NCI-H187 treated with DMSO at 0.1 percent for 48 hours (cell line): ENCODE measurements at regions not wholly inside any gene's neighbourhood (a gene's known extent, or its start where the extent isn't known, plus 50 kb on each side); places are given as distances from the start of the nearest gene placed in this dataset.
"Not testable (repeated sequence)": the region's sequence is repeated elsewhere in the genome, so short reads cannot be mapped to it uniquely, and the experiment has no call there.

ENCODE experiments used
- DNase-seq: peaks from one replicate; lab custom pipeline; 2025; lab: John Stamatoyannopoulos, UW

- no peak for DNase-seq
Observed at GRCh38 chr3:189375532-189375931, 203.8 kb downstream of the TPRG1 start.

DNA sequence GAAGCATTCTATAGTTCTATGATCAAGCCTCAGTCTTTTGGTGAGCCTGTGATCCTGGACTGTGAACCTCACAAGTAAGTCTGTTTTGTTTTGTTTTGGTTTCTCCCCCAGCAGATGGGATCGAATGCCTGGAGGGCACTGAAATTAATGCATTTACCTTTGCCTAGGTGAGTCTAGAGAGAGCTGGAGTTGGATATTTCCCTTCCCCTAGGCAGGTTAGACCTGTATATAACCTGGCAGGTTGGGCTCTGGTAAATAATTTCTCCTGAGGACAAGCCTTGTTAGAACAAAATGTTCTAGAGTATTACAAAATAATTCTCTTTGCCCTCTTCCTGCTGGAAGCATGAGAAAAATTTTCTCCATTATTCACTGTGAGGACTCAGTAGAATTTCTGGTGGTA, 211.9 kb downstream of the TPRG1 start:
- DNase-seq: no peak

GRCh38 chr3:189385880-189386279, 214.1 kb downstream of the TPRG1 start:
- DNase-seq: not testable (repeated sequence)

GRCh38 chr3:189386739-189387138, 215.0 kb downstream of the TPRG1 start:
- no peak for DNase-seq

DNA sequence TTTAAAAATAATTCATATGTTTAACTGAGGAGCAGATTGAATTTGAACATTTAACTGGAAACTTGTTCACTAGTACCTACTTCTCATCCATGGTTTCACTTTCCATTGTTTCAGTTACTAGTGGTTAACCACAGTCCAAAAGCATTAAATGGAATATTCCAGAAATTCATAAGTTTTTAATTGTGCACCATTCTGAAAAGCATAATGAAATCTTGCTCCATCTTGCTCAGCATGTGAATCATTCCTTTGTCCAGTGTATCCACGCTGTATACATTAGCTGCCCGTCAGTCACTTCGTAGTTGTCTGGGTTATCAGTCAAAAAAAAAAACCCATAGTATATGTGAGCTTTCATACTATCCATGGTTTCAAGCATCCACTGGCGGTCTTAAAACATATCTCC, 217.6 kb downstream of the TPRG1 start:
- no peak for DNase-seq

GRCh38 chr3:189393598-189393997, 221.8 kb downstream of the TPRG1 start:
- DNase-seq: no peak

DNA sequence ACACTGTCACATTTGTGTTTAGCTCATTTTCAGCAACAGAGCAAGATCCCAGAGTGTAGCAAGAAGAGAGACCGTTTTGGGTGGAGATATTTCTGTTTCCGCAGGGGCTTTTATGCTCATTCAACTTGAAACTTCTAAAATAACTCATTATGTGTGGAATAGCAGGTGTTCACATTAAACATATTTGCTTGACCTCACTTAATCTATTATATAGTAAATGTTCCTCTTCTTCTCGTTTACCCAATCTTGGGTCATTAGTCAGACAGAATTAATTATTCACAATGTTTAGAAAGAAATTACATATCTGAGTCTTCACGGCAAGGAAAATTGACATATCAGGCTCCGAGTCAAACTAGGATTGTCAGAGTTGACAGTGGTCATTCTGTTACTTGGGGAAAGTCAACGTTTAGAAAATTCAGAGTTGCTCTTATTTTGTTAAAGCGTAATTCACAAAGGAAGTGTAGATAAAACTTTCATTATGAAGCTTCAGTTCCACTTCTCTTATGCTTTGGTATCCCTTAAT, 222.9 kb downstream of the TPRG1 start:
- DNase-seq: no peak

GRCh38 chr3:189395825-189396224, 224.1 kb downstream of the TPRG1 start:
- no peak for DNase-seq

- no peak for DNase-seq
Observed at GRCh38 chr3:189398656-189399055, 226.9 kb downstream of the TPRG1 start.

GRCh38 chr3:189401196-189401595, 229.4 kb downstream of the TPRG1 start:
- no peak for DNase-seq

DNA sequence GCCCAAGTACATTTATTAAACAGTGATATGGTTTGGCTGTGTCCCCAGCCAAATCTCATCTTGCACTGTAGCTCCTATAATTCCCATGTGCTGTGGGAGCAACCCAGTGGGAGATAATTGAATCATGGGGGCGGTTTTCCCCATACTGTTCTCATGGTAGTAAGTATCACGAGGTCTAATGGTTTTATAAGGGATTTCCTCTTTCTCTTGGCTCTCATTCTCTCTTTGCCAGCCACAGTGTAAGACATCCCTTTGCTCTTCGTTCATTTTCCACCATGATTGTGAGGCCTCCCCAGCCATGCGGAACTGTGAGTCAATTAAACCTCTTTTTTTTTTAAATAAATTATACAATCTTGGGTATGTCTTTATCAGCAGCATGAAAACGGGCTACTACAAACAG, 228.0 kb upstream of the TP63 start:
- no peak for DNase-seq

DNA sequence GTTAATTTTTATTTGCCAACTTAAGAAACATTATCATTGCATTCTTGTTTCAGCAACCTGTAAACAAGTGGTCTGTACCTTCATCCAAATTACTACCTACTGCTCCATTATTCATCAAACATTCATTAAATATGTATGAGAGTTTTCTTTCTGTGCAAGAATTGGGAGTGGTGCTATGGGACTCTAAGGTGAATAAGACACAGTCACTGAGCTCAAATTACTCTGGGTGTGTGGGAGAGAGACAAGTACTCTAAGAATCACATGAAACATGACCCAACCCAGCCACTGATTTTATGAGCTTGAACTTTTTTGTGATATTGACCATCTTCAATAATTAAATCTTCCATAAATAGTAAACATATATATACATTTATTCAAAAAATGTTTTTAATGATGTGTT, 227.2 kb upstream of the TP63 start:
- no peak for DNase-seq

GRCh38 chr3:189404797-189405484, 226.2 kb upstream of the TP63 start:
- DNase-seq: no peak

GRCh38 chr3:189406148-189406547, 225.0 kb upstream of the TP63 start:
- no peak for DNase-seq

DNA sequence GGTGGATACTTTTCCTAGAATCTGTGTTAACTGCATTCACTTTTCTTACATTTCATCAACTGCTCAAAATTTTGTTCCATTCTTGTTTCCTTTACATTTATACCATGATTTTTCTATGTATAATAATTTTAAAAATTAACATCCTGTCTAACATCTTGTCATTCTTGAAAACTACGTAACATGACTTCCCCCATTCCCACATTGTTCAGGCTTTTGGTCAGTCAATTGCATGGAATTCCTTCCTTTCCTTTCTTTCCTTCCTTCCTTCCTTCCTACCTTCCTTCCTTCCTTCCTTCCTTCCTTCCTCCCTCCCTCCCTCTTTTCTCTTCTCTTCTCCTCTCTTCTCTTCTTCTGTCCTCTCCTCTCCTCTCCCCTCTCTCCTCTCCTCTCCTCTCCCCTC, 220.7 kb upstream of the TP63 start:
- DNase-seq: no peak

- DNase-seq: peak; percentile 76
Observed at GRCh38 chr3:189419038-189419437, 212.2 kb upstream of the TP63 start.

DNA sequence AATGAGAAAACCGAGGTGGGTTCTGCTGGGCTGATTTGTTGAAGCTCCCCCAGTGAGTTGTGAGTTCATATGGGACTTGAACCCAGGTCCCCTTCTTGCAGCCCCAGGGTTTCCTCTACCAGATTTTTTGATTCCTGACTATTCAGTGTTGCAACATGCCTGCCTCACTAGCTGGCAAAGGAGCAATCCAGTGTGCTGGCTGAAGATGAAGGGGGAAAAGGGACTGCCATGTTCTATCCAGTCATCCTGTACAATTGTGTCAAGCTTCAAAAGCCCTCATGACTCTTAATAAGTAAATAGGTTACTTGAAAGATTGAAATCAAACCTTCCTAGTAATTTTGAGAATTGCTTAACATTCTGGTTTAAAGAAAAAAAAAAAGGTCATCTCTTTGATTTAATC, 211.5 kb upstream of the TP63 start:
- DNase-seq: no peak

DNA sequence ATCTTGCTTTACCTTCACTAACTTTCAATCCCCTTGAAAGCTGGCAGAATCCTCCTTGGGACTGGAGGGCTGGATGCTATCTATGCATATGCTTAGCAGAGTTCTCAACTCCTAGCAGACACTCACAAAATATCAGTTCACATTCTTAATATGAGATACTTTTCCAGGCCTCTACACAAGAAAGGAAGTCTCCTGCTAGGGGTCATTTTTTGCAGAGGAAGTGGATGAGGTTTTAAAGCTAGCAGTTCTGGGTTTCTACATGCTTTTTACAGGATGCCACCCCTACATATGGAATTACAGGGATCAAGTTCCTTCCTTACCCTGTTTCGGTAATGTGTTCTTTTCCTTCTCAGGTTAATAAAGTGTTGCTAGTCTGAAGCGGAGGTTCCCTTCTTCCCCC, 206.3 kb upstream of the TP63 start:
- DNase-seq: no peak

DNA sequence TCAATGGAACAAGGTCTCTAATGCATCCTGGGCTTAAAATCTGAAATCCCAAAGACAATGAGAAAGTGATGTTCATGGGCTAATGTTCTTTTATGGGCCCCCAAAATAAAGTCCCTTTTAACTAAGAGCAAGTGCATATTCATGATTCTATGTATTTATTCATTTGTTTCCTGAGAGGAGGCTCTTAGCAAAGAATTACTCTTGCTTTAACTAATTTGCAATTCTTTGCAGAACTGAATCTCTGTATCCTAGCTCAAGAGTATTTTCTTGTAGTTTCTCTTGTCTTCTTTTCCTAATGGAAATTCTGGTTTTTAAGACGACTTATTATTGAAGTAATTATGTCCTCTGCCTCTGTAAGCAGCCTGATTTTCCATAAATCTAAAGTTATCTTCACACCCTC, 202.2 kb upstream of the TP63 start:
- no peak for DNase-seq

- DNase-seq: no peak
Observed at GRCh38 chr3:189430166-189430565, 201.0 kb upstream of the TP63 start.

GRCh38 chr3:189442257-189442656, 188.9 kb upstream of the TP63 start:
- not testable (repeated sequence) for DNase-seq

- DNase-seq: no peak
Observed at GRCh38 chr3:189446959-189447560, 184.1 kb upstream of the TP63 start.

DNA sequence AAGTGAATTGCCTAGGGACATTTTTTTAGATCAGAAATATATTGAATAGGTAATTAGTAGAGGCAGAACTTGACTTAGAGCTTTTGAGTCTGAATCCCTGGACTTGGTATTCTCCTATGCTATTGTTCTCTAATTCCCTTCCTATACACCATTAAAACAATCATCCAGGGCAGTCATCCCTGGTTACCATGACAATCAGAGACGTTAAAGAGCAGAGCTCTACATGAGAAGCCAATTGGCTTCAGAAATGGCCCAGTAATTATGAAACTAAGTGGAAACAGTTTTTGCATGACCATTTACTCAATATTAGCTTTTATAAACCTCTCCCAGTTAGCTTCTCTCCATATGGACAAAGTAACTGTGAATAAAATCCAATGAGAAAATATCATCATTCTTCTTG, 182.1 kb upstream of the TP63 start:
- no peak for DNase-seq

DNA sequence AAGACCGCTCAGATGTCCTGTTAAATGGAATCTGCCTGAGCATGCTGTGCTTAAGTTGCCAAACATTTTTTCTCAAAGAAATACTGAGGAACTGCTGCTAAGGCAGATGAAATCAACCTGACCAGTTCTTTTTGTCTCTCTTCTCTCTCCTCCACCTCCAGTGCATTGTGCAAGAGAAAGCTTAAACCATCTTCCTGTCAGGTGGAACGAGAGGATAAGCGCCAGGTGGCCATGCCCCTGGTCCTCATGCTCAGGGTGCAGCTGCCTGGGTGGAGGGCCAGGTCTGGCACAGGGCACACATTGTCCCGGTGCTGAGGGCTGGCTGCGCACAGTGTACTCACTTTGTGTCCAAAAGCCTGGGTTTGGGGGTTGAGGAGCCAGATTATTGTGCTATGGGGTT, 176.2 kb upstream of the TP63 start:
- DNase-seq: no peak
